Ovary (tissue), 7 donors: ENCODE measurements at regions not wholly inside any gene's neighbourhood (a gene's known extent, or its start where the extent isn't known, plus 50 kb on each side); places are given as distances from the start of the nearest gene placed in this dataset.

ENCODE experiments used
- DNase-seq, 5 donors: peaks; one replicate each; pipeline ENCODE4 v3.0.0-alpha.2; 2019 to 2020
- H3K27ac ChIP-seq, 2 donors: fragments of 200-600 bp; one replicate each; pipeline versions ENCODE4 v1.5.1 to v1.8.0; 2019 to 2022
- H3K27me3 ChIP-seq: fragments of 200-600 bp; one replicate; pipeline ENCODE4 v1.8.0; 2022
- H3K36me3 ChIP-seq: fragments of 200-600 bp; sonication (generic); one replicate; pipeline ENCODE4 v1.5.1; 2019
- H3K4me1 ChIP-seq: one replicate; pipeline ENCODE4 v1.8.1; 2013; ENCODE audit warnings: mild to moderate bottlenecking, moderate library complexity; ENCODE audit not compliant: insufficient read depth
- H3K4me3 ChIP-seq: fragments of 200-600 bp; sonication (generic); one replicate; pipeline ENCODE4 v1.5.1; 2017
- H3K9me3 ChIP-seq, 2 donors: fragments of 200-600 bp in 1 of 2; sonication (generic) in 1 of 2; one replicate each; pipeline versions ENCODE4 v1.5.1 to v1.8.1; 2013 to 2019; ENCODE audit warnings: mild to moderate bottlenecking in 1 of 2, moderate library complexity in 1 of 2
- CTCF ChIP-seq, 3 donors: fragments of 450-650 bp in 2 of 3; fragments of 200-600 bp in 1 of 3; IDR thresholded peaks; one replicate each; pipeline versions ENCODE4 v1.5.1 to v1.8.0; 2016 to 2022; ENCODE audit warnings: antibody characterized with exemption in 3 of 3, mild to moderate bottlenecking in 1 of 3
- EP300 ChIP-seq: sonication (generic); formaldehyde crosslinking; IDR thresholded peaks from one replicate; pipeline ENCODE4 v1.6.1; 2017; ENCODE audit warnings: antibody characterized with exemption
- POLR2A ChIP-seq: fragments of 450-650 bp; IDR thresholded peaks from one replicate; pipeline ENCODE4 v1.6.1; 2017; ENCODE audit warnings: antibody characterized with exemption, mild to moderate bottlenecking, moderate library complexity
- WGBS, 3 donors: extraction: QIAGEN DNeasy Blood & Tissue Kit in 1 of 3; methylation state at CpG; one replicate each; pipeline versions ENCODE4 v1.1.5 to v1.1.7; 2013 to 2017; 5-methylcytosine and 5-hydroxymethylcytosine counted together
- intact Hi-C, 4 donors: fragments of 100-400 bp; cut with DNase I; formaldehyde crosslinking; loops; one replicate each; pipeline versions ENCODE4 v1.11.0 to v1.15.1; 2022 to 2023
- donor health status: DM: no; HTN: no; CAD: no; lungs with moderate emphysema.
- donor health status: DM: no; HTN: no; CAD: no.
- donor health status: Bipolar disorder and iron deficiency.
- donor health status: DM: no; HTN: no; CAD: no.
- donor health status: DM: yes; HTN: yes; CAD: no.

GRCh38 chr6:144710207-144710606 is 425.1 kb downstream of the UTRN start:
- Histone ChIP-seq H3K27ac (no peak overlapping the region), H3K9me3 (no peaks in the 10 kb centered on the region), H3K36me3 (no peaks in the 10 kb centered on the region), H3K4me3 (no peak overlapping the region), H3K4me1 (no peaks in the 10 kb centered on the region), H3K27me3 (no peaks in the 10 kb centered on the region)
- intact Hi-C loops, result no loop called here
- no peak for DNase-seq
- TF ChIP-seq POLR2A (no peak), CTCF (IDR thresholded peaks at IDR 0.05) (no peak), EP300 (no peak)
- 93 to 96% (median 96%) methylated on average over 3 of the region's 3 CpGs for WGBS, 3 donors

- 96 to 99% (median 97%) methylated on average over 2 of the region's 2 CpGs for WGBS, 3 donors
- H3K4me3 ChIP-seq, result no peak overlapping the region
- no peak for DNase-seq
- H3K27ac ChIP-seq, result no peak overlapping the region
- no peaks in the 10 kb centered on the region for H3K9me3 ChIP-seq
- no peaks in the 10 kb centered on the region for H3K27me3 ChIP-seq
- intact Hi-C loops, result no loop called here
- no peaks in the 10 kb centered on the region for H3K4me1 ChIP-seq
- no peak for TF ChIP-seq CTCF (IDR thresholded peaks at IDR 0.05)
- TF ChIP-seq POLR2A, result no peak
- H3K36me3 ChIP-seq, result no peaks in the 10 kb centered on the region
These were observed 426.5 kb downstream of the UTRN start for GRCh38 chr6:144711661-144712060.

- no peak for DNase-seq
- Histone ChIP-seq H3K9me3 (no peaks in the 10 kb centered on the region), H3K4me1 (no peaks in the 10 kb centered on the region), H3K27ac (no peak overlapping the region), H3K27me3 (no peaks in the 10 kb centered on the region), H3K36me3 (no peaks in the 10 kb centered on the region), H3K4me3 (no peak overlapping the region)
- no peak for TF ChIP-seq CTCF (IDR thresholded peaks at IDR 0.05)
- TF ChIP-seq EP300, result no peak
- TF ChIP-seq POLR2A, result no peak
- WGBS, 3 donors, result 38 to 53% (median 50%) methylated on average over 1 of the region's 1 CpG
- intact Hi-C loops, result no loop called here
These were observed 427.4 kb downstream of the UTRN start for GRCh38 chr6:144712541-144712940.

GRCh38 chr6:144714021-144714712 is 429.0 kb downstream of the UTRN start:
- Histone ChIP-seq H3K4me3 (no peak overlapping the region), H3K27me3 (no peaks in the 10 kb centered on the region), H3K36me3 (no peaks in the 10 kb centered on the region), H3K9me3 (no peaks in the 10 kb centered on the region), H3K27ac (no peak overlapping the region), H3K4me1 (no peaks in the 10 kb centered on the region)
- DNase-seq, result no peak
- WGBS, 3 donors, result 69 to 86% (median 86%) methylated on average over 2 of the region's 2 CpGs
- TF ChIP-seq CTCF (IDR thresholded peaks at IDR 0.05) (no peak), EP300 (no peak), POLR2A (no peak)
- intact Hi-C loops, result no loop called here
